Inferior parietal cortex (tissue), 1 donor: ENCODE measurements at regions not wholly inside any gene's neighbourhood (a gene's known extent, or its start where the extent isn't known, plus 50 kb on each side); places are given as distances from the start of the nearest gene placed in this dataset.

ENCODE experiments used
- DNase-seq: peaks from one replicate; pipeline ENCODE4 v3.0.0-alpha.2; 2016; ENCODE audit errors: extremely low spot score

DNA sequence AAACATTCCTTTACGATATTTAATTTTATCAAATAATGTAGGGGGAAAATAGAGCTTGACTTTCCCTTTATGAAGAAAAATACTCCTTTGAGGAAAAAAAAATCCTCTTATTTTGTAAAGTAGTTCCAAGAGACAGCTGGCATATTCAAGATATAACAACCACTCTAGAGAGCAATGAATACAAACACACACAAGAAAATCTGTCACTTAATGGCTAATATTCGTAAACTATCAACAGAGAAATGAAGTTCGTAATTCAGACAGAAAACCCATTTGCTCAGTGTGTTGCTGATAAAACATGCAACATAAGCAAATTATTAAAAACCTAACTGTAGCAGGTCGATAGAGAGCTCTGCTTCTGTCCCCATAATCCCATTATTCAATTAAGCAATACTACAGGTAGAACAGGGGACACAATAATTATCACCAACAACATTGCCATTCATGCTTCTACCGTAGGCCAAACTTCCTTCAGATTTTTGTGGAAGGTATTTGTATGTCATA, 714.4 kb upstream of the MARCKS start:
- DNase-seq = no peak

DNA sequence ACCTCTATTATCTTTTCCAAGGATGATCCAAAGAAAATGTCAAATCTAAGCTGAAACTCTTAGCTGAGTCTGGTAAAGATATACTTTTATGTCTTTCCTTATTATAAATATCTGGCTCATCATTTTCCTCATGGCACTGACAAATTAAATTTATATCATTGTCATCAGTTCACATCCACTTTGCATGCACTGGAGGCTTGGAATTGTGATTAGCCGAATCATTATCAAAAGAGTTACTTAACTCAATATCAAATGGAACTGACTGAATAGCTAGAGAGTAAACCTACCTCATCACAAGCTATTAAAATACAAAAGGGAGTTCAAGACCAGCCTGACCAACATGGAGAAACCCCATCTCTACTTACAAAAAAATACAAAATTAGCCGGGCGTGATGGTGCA, 713.9 kb upstream of the MARCKS start:
- no peak for DNase-seq

DNA sequence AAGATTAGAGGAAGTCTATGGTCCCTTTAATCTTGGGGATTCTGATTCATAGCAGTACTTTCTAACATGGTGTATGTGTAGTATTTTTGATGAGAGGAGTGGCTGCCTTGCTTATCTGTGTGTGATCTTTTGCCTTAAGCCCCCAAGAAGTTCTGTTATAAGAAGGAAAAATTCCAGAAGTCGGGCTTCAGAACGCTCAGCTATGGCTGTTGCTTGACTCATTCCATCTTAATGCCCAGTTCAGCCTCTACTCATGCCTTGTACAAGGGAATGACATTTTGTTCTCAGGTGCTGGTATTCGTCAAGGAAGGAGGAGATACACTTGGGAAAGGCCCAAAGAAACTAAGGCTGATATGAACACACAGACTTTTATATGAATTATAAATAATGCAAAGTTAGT, 713.0 kb upstream of the MARCKS start:
- no peak for DNase-seq

DNA sequence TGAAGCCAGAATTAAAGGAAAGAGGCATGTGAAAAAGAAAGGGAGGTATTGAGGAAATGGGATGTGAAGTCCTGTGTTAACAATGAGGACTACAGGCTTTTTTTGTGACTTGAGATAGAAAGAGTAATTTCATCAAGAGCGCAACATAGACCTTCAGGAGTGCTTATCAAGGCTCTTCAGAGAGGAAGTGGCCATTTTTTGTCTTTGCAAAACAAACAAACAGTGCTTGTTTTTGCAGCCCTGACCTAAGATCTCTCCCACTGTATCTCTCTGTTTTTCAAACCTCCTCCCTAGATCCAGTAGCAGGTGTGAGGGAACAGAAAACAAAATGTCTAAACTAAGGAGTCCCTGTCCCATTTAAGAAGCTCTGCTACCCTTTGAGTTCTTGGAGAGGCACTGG, 710.3 kb upstream of the MARCKS start:
- no peak for DNase-seq

DNA sequence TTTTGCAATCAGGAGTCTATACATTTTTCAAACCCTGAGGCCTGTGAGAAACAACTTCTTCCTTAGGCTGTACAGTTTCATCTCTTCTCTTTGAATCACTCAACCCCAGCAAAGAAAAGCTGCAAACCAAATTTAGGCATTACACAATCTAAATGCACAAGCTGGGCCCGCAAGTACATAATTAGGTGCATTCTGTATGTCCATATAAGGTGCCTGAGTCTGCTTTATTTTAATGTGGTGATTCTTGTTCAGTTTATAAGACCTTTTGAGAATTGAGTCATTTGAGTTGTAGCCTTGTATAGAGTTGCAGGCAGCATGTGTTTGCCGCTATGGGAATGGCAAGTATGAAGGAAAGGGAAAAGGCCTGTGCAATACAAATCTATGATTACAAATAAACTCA, 709.6 kb upstream of the MARCKS start:
- DNase-seq = no peak

DNA sequence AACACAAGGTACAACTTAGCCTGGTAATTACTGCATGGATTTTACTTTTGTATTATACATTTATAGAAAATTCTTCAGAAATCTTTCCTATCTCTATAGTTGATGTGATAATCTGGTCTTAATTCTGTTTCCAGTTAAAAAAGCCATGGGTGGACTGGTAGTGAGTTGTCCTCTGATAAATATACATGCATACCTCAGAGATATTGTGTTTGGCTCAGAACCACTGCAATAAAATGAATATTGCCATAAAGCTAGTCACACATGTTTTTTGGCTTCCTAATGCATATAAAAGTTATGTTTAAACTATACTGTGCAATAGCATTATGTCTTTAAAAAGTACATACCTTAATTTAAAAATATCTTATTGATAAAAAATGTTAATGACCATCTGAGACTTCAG, 708.6 kb upstream of the MARCKS start:
- DNase-seq = no peak

DNA sequence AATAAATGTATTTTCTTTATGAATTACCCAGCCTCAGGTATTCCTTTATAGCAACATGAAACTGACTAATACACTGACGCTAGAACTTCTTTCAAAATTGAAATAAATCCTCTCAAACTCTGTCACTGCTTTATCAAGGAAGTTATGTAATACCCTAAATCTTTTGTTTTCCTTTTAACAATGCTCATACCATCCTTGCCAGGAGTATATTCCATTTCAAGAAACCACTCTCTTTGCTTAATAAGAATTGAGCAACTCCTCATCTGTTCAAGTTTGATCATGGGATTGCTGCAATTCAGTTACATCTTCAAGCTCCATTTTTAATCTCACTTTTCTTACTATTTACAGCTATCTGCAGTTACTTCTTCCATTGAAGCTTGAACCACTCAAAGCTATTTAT, 707.6 kb upstream of the MARCKS start:
- DNase-seq = no peak

DNA sequence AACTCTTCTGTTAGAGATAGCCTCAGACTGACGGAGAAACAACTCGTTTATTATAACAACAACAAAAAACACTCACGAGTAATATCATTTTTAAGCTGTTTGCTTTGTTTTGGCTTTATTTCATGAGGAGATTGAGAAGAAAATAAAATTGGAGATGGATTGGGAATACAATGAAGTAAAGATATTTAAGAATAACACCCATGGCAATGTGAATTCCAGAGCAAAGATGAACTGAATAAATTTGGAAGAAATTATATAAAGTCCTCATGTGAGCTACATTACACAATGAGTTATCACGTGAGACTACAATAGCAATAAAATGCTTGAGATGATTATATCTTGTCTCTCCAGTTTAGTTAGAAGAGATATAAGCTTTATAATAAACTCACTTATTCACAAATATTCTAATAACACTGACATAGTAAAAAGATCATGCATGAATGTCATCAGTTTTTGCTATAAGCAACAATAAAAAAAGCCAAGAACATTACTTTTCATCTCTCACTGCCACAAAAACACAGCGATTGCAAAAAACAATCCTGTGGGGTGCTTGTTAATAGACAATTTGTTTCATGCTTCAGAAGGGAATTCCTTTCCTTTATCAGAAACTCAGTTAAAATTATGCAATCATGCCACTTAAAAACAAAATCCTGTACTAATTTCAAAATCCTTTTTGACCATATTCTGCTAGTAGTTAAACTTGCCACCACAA, 696.7 kb upstream of the MARCKS start:
- DNase-seq = no peak

DNA sequence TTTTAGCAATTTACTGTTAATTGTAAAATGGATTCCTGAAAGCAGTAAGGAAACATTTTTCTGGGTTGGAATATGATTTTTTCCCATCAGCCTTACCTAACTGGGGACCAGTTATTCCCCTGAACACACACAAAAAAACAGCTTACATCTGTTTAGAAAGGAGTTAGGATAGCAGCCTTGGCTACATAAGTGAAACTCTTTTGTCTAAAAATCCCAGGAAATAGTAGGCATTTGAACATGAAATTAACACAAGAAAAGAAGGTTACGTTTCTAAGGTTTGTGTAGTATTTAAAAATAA, 696.2 kb upstream of the MARCKS start:
- DNase-seq = no peak

DNA sequence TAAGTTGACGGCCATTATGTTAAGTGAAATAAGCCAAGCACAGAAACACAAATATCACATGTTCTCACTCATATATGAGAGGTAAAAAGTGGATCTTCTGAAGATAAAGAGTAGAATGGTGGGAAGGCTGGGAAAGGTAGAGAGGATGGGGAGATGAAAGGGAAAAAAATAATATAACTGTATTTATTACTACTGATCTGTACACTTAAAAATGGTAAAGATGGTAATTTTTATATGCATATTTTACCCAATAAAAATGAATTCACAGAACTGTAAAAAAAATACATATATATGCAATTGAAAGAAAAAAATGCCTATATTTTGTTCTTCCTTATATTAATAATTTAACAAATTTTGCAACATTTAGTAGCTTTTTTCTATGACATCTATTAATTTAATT, 694.4 kb upstream of the MARCKS start:
- DNase-seq = no peak

DNA sequence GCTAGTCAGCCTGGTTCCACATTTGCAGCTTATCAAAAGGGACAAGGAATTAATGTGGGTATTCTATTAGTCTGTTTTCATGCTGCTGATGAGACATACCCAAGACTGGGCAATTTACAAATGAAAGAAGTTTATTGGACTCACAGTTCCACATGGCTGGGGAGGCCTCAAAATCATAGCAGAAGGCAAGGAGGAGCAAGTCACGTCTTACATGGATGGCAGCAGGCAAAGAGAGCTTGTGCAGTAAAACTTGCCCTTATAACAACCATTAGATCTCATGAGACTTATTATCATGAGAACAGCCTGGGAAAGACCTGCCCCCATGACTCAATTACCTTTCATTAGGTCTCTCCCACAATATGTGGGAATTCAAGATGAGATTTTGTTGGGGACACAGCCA, 689.1 kb upstream of the MARCKS start:
- no peak for DNase-seq

DNA sequence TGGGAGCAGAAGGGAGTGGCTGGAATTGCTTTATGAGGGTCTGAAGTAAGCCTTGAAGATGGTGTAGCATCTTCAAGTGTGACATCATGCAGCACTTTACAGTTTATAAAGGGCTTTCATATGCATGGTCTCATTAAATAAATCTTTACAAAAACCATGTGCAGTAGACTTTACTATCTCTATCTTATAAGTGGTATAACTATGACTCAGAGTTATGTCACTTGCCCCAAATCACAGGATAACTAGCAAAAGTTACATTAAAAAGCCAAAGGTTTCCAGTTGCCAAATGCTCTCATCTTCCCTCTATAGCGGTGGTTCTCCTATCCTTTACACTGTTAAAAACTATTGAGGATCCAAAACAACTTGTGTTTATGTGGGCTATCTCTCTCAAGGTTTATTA, 687.7 kb upstream of the MARCKS start:
- no peak for DNase-seq

DNA sequence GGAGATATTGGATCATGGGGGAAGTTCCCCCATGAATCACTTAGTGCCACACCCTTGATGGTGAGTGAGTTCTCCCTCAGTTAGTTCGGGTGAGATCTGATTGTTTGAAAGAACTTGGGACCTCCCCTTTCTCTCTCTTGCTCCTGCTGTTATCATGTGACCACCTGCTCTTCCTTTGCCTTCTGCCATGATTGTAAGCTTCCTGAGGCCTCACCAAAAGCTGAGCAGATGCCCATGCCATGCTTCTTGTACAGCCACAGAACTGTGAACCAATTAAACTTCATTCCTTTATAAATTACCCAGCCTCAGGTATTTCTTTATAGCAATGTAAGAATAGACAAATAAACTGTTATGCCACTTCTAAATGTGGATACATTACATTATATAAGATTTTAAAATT, 686.7 kb upstream of the MARCKS start:
- DNase-seq = no peak

DNA sequence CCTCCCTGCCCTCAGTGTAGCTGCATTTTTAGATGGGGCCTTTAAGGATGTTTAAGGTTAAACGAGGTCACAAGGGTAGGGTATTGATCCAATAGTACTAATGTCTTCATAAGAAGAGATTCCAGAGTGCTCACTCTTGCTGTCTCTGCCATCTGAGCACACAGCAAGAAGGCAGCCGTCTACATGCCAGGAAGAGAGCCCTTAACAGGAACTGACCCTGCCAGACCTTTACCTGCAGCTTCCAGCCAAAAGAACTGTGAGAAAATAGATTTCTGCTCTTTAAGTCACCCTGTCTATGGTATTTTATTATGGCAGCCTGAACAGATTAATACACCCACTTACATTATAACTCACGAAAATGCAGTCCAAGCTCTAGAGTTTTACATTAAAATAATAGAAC, 685.3 kb upstream of the MARCKS start:
- no peak for DNase-seq

DNA sequence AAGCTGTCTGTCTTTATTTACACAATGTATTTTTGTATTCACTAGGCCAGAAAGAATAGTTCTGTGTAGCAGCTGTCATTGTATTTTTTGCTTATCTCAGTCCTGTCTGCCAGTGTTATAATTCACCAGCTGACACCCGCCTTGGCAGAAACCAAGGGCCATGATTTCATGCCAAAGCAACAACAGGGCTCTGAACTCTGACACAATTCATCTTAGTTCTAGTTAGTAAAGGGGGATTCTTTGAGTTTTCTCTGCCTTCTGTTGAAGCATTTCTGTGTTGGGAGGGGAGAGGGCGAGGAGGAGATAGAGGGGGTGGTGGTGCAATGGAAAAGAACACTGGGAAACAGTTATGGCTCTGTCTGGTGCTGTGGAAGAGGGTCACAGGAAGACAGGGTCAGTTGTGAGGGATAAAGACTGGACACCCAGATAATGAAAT, 684.6 kb upstream of the MARCKS start:
- DNase-seq = peak; percentile 90

DNA sequence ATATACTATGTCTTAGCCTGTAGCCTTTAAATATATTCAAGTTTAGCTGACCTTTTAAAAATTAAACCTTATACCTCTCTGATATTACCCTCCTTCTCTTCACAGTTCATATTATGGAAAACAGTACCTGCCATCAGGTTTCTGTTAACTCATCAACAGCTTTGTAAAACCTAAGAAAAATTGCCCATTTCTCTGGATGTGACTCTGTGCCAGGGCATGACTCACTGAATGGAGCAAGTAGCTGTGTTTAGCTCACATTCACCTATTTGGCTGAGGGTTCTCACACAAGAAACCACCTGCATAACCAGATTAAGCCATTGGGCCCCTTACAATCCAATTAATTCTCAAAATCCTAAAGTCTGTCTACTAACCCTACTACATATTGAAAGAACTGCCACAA, 678.8 kb upstream of the MARCKS start:
- DNase-seq = no peak

DNA sequence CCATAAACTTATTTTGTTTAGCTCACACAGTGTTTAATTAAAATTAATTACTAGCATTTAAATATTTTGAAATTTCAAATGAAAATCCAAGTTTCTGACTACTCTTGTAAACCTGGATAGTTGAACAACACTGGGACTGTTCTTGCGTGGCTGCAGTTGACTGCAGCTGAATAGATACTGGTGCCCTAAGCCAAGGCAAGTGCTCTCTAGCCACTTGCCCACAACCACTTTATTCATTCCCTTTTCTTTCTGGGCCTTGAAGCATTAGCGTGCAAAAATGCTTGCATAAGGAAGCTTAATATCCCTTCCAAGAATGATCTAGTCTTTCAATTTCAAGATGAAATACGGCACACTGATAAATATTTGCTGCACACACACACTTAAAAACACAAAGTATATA, 676.0 kb upstream of the MARCKS start:
- no peak for DNase-seq

DNA sequence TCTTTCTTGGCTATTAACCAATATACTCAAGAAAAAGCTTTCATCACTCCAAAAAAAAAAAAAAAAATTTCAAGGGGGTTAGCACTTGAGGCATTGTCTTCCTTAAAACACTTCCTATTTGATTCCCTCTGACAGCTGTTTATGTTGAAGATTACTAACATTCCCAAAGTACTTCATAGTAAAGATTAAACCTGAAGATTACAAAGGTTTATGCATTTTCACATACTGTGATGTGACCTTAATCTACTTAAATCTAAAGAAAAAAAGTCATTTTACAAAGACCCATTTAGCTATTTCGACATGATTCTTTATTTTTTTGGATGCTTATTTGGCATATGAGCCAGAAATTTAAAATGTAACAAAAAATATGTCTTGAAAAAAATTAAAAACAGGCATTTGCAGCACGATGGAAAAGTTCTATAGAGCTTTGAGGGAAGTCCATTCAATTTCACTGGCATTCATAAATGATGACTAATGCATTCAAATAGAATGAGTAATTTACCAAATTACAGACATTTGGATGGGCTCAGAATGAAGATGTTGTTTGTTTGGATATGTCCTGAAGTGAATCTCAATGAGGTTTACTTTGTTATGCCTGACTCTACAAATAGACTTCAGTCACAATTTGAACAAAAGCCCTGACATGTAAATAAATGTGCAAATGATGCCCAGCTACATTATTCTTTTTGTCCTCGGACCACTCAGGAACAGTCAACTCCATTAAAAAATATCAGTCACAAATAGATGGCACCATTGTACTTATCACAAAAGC, 674.6 kb upstream of the MARCKS start:
- DNase-seq = peak; percentile 42

DNA sequence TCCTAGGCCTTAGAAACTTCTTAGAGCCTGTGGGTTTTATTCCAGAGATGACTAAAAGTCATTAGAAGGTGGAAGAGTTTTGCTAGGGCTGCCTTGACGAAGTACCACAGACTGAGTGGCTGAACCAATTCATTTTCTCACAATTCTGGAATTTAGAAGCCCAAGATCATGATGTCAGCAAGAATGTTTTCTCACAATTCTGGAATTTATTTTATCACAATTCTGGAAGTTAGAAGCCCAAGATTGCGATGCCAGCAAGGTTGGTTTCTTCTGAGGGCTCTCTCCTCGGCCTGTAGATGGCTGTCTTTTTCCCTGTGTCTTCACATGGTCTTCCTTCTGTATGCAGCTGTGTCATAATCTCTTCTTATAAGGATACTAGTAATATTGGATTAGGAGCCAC, 672.9 kb upstream of the MARCKS start:
- no peak for DNase-seq

DNA sequence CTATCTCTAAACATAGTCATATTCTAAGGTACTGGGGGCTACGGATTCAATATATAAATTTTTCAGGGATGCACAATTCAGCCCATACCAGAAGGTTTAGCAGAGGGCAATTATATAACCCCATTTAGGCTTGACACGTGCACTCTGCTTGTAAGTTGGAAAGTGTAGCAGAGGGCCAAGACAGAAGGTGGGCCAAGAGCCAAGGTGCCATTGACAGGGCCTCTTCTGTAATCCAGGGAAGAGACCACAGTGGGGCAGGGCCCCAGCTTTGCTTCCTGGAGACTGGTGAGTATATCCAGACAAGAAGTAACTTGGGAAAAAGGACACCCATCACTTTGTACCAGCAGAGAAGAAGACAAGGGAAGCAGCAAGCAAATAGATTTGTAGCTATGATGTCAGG, 672.4 kb upstream of the MARCKS start:
- DNase-seq = no peak

DNA sequence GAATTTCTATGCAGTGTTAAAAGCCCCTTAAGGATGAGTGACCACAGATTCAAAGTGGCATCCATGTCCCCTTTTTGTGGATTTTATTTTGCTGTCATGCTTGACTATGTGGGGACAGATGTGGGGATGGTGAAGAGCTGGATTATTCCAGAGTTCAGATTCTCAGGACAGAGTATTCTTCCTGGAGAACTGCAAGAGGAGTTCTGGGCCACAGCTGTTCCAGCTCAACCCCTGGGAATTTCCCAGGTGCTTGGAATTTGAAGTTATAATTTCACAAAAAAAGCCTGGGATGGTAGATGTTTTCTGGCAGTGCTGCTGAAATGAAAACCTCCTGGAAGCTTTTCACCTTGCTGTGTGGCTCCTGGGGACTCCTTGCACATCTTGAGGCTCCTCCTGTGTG, 671.8 kb upstream of the MARCKS start:
- DNase-seq = no peak

DNA sequence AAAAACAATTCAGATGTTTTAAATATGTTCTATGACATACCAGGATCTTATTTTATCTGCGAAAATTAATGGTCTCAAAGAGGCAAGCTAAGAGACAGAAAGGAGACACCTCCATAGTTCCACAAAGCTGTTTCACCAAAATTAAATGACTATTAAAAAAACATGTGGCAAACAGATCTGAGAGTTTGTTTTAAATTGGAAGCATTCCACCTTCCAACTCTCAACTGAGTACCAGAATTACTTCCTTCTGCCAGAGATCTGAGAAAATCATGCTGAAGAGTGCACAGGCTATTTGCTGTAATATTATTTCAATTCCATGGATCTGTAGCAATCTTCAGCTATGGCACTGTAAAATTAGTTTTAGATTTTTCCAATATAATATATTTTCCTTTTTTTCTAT, 669.5 kb upstream of the MARCKS start:
- no peak for DNase-seq

DNA sequence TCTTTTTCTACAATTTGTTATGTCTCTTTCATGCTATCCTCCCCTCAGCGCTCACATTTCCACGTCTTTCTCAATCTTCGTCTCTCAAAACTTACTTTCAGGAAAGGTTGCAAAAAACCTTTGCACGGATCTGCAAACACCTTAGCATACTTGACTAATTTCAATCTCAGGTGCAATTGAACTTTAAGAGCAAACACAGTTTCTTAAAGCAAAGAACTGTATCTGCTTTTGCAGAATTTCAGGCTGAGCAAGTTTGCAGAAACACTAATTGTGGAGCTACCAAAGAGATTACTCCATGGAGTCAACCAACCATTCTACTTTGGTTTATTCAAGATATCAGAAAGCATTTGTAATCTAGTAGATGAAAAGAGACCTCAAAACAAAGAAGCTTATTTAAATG, 668.2 kb upstream of the MARCKS start:
- no peak for DNase-seq

DNA sequence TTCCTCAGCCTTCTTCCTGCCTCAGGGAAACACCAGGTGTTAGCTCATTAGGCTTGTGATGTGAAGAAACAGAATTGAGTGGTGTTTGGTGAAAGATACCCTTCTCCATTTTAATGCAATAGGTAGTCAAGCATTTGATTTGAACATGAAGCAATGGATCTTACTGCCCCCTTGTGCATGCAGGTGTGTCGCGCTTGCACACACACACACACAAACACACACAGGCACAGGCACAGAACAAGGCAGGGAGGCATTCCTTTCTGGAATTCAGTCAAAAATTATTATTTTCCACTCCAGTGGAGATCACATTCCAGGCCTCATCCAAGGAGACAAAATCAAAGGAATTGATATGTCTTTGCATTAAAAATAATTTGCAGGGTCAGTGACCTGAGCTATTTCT, 667.0 kb upstream of the MARCKS start:
- DNase-seq = no peak
